Thoracic aorta (tissue), 2 donors: ENCODE measurements at regions not wholly inside any gene's neighbourhood (a gene's known extent, or its start where the extent isn't known, plus 50 kb on each side); places are given as distances from the start of the nearest gene placed in this dataset.
"Not testable (repeated sequence)": the region's sequence is repeated elsewhere in the genome, so short reads cannot be mapped to it uniquely, and the experiment has no call there.

ENCODE experiments used
- ATAC-seq: fragments of 150-250 bp; one replicate; pipeline ENCODE4 v1.8.0; 2017; ENCODE audit warnings: low read depth; ENCODE audit not compliant: insufficient number of reproducible peaks, low FRiP score
- DNase-seq: peaks from one replicate; pipeline ENCODE4 v3.0.0-alpha.2; 2020; ENCODE audit warnings: low spot score
- H3K27ac ChIP-seq, 2 donors: fragments of 200-600 bp; sonication (generic); 1 replicate in 1 of 2; 2 replicates in 1 of 2; pipeline ENCODE4 v1.5.1; 2016; ENCODE audit warnings: mild to moderate bottlenecking in 2 of 2, moderate library complexity in 2 of 2
- H3K27me3 ChIP-seq: fragments of 200-600 bp; sonication (generic); replicated peaks from 2 replicates; pipeline ENCODE4 v1.6.0; 2016; ENCODE audit warnings: mild to moderate bottlenecking; ENCODE audit not compliant: insufficient read depth
- H3K36me3 ChIP-seq: fragments of 200-600 bp; sonication (generic); one replicate; pipeline ENCODE4 v1.5.1; 2016
- H3K4me1 ChIP-seq, 2 donors: fragments of 200-600 bp; sonication (generic); 1 replicate in 1 of 2; 2 replicates in 1 of 2; pipeline versions ENCODE4 v1.5.1 to v1.6.0; 2016; ENCODE audit warnings: low read depth in 2 of 2, mild to moderate bottlenecking in 1 of 2; ENCODE audit not compliant: control insufficient read depth in 1 of 2
- H3K4me3 ChIP-seq: fragments of 200-600 bp; sonication (generic); 2 replicates; pipeline ENCODE4 v1.5.1; 2016; ENCODE audit warnings: mild to moderate bottlenecking
- H3K9me3 ChIP-seq: fragments of 200-600 bp; sonication (generic); 2 replicates; pipeline ENCODE4 v1.5.1; 2016
- CTCF ChIP-seq: fragments of 200-600 bp; sonication (generic); IDR thresholded peaks from one replicate; pipeline ENCODE4 v1.5.1; 2019; ENCODE audit warnings: antibody characterized with exemption

- no peak overlapping the region for H3K4me3 ChIP-seq
Observed at GRCh38 chr2:200193791-200194190, 112.7 kb upstream of the SPATS2L start.

GRCh38 chr2:200194746-200195145 is 111.7 kb upstream of the SPATS2L start:
- no peak for ATAC-seq
- Histone ChIP-seq H3K27ac (no peak overlapping the region), H3K36me3 (no peaks in the 10 kb centered on the region), H3K4me3 (no peak overlapping the region), H3K9me3 (no peaks in the 10 kb centered on the region), H3K4me1 (no peaks in the 10 kb centered on the region), H3K27me3 (no peaks in the 10 kb centered on the region)
- no peak for TF ChIP-seq CTCF
- no peak for DNase-seq

More at GRCh38 chr2:200193791-200194190, 112.7 kb upstream of the SPATS2L start:
- ATAC-seq (no peak), DNase-seq (no peak)
- H3K9me3 ChIP-seq, result no peaks in the 10 kb centered on the region
- no peak overlapping the region for H3K27ac ChIP-seq
- no peaks in the 10 kb centered on the region for H3K4me1 ChIP-seq
- H3K27me3 ChIP-seq, result no peaks in the 10 kb centered on the region
- H3K36me3 ChIP-seq, result no peaks in the 10 kb centered on the region
- TF ChIP-seq CTCF, result no peak

- Histone ChIP-seq H3K4me1 (no peaks in the 10 kb centered on the region), H3K27me3 (no peaks in the 10 kb centered on the region), H3K9me3 (no peaks in the 10 kb centered on the region), H3K36me3 (no peaks in the 10 kb centered on the region), H3K27ac (no peak overlapping the region), H3K4me3 (no peak overlapping the region)
- no peak for ATAC-seq
- no peak for TF ChIP-seq CTCF
- DNase-seq, result no peak
Observed at GRCh38 chr2:200199005-200199404, 107.5 kb upstream of the SPATS2L start.

GRCh38 chr2:200199576-200200263 is 106.8 kb upstream of the SPATS2L start:
- Histone ChIP-seq H3K9me3 (no peaks in the 10 kb centered on the region), H3K36me3 (no peaks in the 10 kb centered on the region), H3K27me3 (no peaks in the 10 kb centered on the region), H3K27ac (no peak overlapping the region), H3K4me1 (no peaks in the 10 kb centered on the region), H3K4me3 (no peak overlapping the region)
- no peak for TF ChIP-seq CTCF
- ATAC-seq, result no peak
- DNase-seq, result no peak

- H3K4me1 ChIP-seq, ATAC-seq, H3K27me3 ChIP-seq, H3K27ac ChIP-seq, H3K9me3 ChIP-seq, H3K4me3 ChIP-seq, H3K36me3 ChIP-seq, DNase-seq: not testable (repeated sequence)
Observed at GRCh38 chr2:200201839-200202238, 104.7 kb upstream of the SPATS2L start.

GRCh38 chr2:200203381-200203827 is 103.1 kb upstream of the SPATS2L start:
- TF ChIP-seq CTCF, result no peak
- Histone ChIP-seq H3K4me3 (no peak overlapping the region), H3K9me3 (no peaks in the 10 kb centered on the region), H3K4me1 (no peaks in the 10 kb centered on the region), H3K27ac (no peak overlapping the region), H3K27me3 (no peaks in the 10 kb centered on the region), H3K36me3 (no peaks in the 10 kb centered on the region)
- ATAC-seq, result no peak
- DNase-seq, result no peak
